Endodermal cell (in vitro differentiated cells): ENCODE measurements at regions not wholly inside any gene's neighbourhood (a gene's known extent, or its start where the extent isn't known, plus 50 kb on each side); places are given as distances from the start of the nearest gene placed in this dataset.
A peak's percentile ranks its signal among the peaks of the same experiment; 100 is the strongest.

Experiments used
- DNase-seq: peaks from one replicate; pipeline ENCODE4 v3.0.0-alpha.2; 2017
- H3K27ac ChIP-seq: 2 replicates; pipeline ENCODE4 v1.5.1; 2013; ENCODE audit warnings: mild to moderate bottlenecking, low read depth, low read length, moderate library complexity
- H3K27me3 ChIP-seq: 2 replicates; pipeline ENCODE4 v1.6.1; 2013; ENCODE audit warnings: mild to moderate bottlenecking, low read length, moderate library complexity; ENCODE audit not compliant: insufficient read depth, control insufficient read depth, poor library complexity, severe bottlenecking
- H3K36me3 ChIP-seq: 2 replicates; pipeline ENCODE4 v1.7.0; 2013; ENCODE audit warnings: mild to moderate bottlenecking, low read length, moderate library complexity; ENCODE audit not compliant: control insufficient read depth, insufficient read depth
- H3K4me1 ChIP-seq: one replicate; pipeline ENCODE4 v1.7.0; 2013; ENCODE audit warnings: low read length; ENCODE audit not compliant: control insufficient read depth, insufficient read depth
- H3K4me3 ChIP-seq: 2 replicates; pipeline ENCODE4 v1.5.1; 2013; ENCODE audit warnings: mild to moderate bottlenecking, low read length, moderate library complexity
- H3K9ac ChIP-seq: 2 replicates; pipeline ENCODE4 v1.6.1; 2013; ENCODE audit warnings: mild to moderate bottlenecking, low read length, moderate library complexity; ENCODE audit not compliant: poor library complexity, severe bottlenecking; ENCODE audit errors: extremely low read depth
- H3K9me3 ChIP-seq: 2 replicates; pipeline ENCODE4 v1.6.1; 2013; ENCODE audit warnings: mild to moderate bottlenecking, low read length, moderate library complexity; ENCODE audit not compliant: control insufficient read depth
- H3K27ac Mint-ChIP-seq: 2 replicates; pipeline ENCODE4 v1.8.0; 2020; ENCODE audit warnings: mixed read lengths
- H3K27me3 Mint-ChIP-seq: 2 replicates; pipeline ENCODE4 v1.8.0; 2021; ENCODE audit warnings: mild to moderate bottlenecking, mixed read lengths; ENCODE audit not compliant: insufficient read depth
- H3K36me3 Mint-ChIP-seq: 2 replicates; pipeline ENCODE4 v1.8.0; 2020; ENCODE audit warnings: low read depth, mixed read lengths
- H3K4me1 Mint-ChIP-seq: 2 replicates; pipeline ENCODE4 v1.8.0; 2020; ENCODE audit warnings: mixed read lengths
- H3K4me3 Mint-ChIP-seq: 2 replicates; pipeline ENCODE4 v1.8.0; 2020; ENCODE audit warnings: mild to moderate bottlenecking, moderate library complexity, mixed read lengths
- H3K9me3 Mint-ChIP-seq: 2 replicates; pipeline ENCODE4 v1.8.0; 2020; ENCODE audit warnings: mild to moderate bottlenecking, mixed read lengths
- CTCF ChIP-seq: fragments of 200-600 bp; sonication (generic); conservative IDR thresholded peaks from 2 replicates; pipeline ENCODE4 v1.5.0; 2021; ENCODE audit warnings: antibody characterized with exemption, mild to moderate bottlenecking
- WGBS, 2 experiments: methylation state at CpG; one replicate each; pipeline versions ENCODE4 v1.1.5 to v1.1.7; 2013; ENCODE audit warnings: missing lambda C conversion rate in 2 of 2, mixed read lengths in 1 of 2; ENCODE audit not compliant: insufficient coverage in 1 of 2, insufficient read length in 1 of 2; 5-methylcytosine and 5-hydroxymethylcytosine counted together

DNA sequence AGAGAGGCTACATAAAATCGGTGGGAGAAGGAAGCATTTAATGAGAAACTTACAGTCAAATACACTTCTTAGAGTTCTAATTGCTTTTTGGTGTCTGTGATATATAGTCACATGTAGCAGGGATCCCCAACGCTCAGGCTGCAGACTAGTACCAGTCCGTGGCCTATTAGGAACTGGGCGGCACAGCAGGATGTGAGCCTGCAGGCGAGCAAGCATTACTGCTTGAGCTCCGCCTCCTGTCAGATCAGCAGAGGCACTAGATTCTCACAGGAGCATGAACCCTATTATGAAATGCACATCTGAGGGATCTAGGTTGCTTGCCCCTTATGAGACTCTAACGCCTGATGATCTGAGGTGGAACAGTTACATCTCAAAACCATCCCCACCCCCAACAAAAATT lies 158.5 kb downstream of the TANC2 start:
- H3K27me3 Mint-ChIP-seq = no peaks in the 10 kb centered on the region
- Histone ChIP-seq H3K4me3 (no peak overlapping the region), H3K4me1 (peaks cover 3% of the 10 kb centered on the region), H3K27me3 (no peaks in the 10 kb centered on the region), H3K36me3 (no peaks in the 10 kb centered on the region), H3K9ac (no peak overlapping the region), H3K27ac (no peak overlapping the region), H3K9me3 (no peaks in the 10 kb centered on the region)
- 76 to 84% methylated on average over 6 of the region's 7 CpGs for WGBS, 2 experiments
- H3K4me1 Mint-ChIP-seq = peaks cover 4% of the 10 kb centered on the region
- no peak for TF ChIP-seq CTCF
- no peaks in the 10 kb centered on the region for H3K9me3 Mint-ChIP-seq
- no peak overlapping the region for H3K27ac Mint-ChIP-seq
- H3K36me3 Mint-ChIP-seq = no peaks in the 10 kb centered on the region
- peak; percentile 71 for DNase-seq
- H3K4me3 Mint-ChIP-seq = no peak overlapping the region

DNA sequence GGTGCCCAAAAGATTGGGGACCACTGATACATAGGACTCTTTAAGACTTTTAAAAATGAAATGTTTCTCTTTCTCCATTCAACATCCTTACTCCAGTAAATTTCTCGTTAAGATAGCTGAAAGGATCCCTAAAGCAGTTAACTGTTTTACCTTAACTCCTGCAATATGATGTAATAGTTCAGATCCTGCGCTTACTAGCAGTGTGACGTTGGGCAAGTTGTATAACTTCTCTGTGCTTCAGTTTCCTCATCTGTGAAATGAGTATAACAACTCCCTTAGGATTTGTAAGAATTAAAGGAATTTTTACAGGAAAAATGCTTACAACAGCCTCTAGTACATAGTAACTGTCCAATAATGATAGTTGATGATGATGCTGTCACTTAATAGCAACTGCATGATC lies 158.9 kb downstream of the TANC2 start:
- no peaks in the 10 kb centered on the region for H3K36me3 Mint-ChIP-seq
- Histone ChIP-seq H3K9ac (no peak overlapping the region), H3K27me3 (no peaks in the 10 kb centered on the region), H3K36me3 (no peaks in the 10 kb centered on the region), H3K4me1 (peaks cover 3% of the 10 kb centered on the region), H3K27ac (no peak overlapping the region), H3K9me3 (no peaks in the 10 kb centered on the region), H3K4me3 (no peak overlapping the region)
- no peaks in the 10 kb centered on the region for H3K9me3 Mint-ChIP-seq
- H3K4me1 Mint-ChIP-seq = peaks cover 4% of the 10 kb centered on the region
- no peak for DNase-seq
- no peak for TF ChIP-seq CTCF
- H3K27ac Mint-ChIP-seq = no peak overlapping the region
- H3K4me3 Mint-ChIP-seq = no peak overlapping the region
- 89% methylated on average over 2 to 3 of the region's 3 CpGs for whole genome bisulfite sequencing, 2 experiments
- H3K27me3 Mint-ChIP-seq = no peaks in the 10 kb centered on the region

- Mint-ChIP-seq H3K36me3 (no peaks in the 10 kb centered on the region), H3K4me1 (peaks cover 5% of the 10 kb centered on the region), H3K27ac (no peak overlapping the region), H3K9me3 (peaks cover 2% of the 10 kb centered on the region), H3K4me3 (no peak overlapping the region), H3K27me3 (no peaks in the 10 kb centered on the region)
- TF ChIP-seq CTCF = no peak
- no peaks in the 10 kb centered on the region for H3K9me3 ChIP-seq
- H3K36me3 ChIP-seq = no peaks in the 10 kb centered on the region
- peaks cover 3% of the 10 kb centered on the region for H3K4me1 ChIP-seq
- no peak overlapping the region for H3K27ac ChIP-seq
- H3K9ac ChIP-seq = no peak overlapping the region
- WGBS, 2 experiments = 80% methylated on average over 2 of the region's 3 CpGs; no CpG with 5 or more reads in 1 of the 2 experiments
- H3K27me3 ChIP-seq = no peaks in the 10 kb centered on the region
- H3K4me3 ChIP-seq = no peak overlapping the region
- DNase-seq = no peak
These were observed 160.0 kb downstream of the TANC2 start for GRCh38 chr17:63125987-63126386.
